Activated CD4-positive, alpha-beta T cell treated with anti-CD3 and anti-CD28 coated beads, Interleukin-2, Interleukin-4, amounts not matched to agents 100 ng/mL and 50 ng/mL, durations not matched to agents 16 hours and 8 hours (primary cell): ENCODE measurements at regions not wholly inside any gene's neighbourhood (a gene's known extent, or its start where the extent isn't known, plus 50 kb on each side); places are given as distances from the start of the nearest gene placed in this dataset.

ENCODE experiments used
- DNase-seq: peaks from one replicate; pipeline ENCODE4 v3.0.0-alpha.2; 2020; ENCODE audit warnings: low spot score

DNA sequence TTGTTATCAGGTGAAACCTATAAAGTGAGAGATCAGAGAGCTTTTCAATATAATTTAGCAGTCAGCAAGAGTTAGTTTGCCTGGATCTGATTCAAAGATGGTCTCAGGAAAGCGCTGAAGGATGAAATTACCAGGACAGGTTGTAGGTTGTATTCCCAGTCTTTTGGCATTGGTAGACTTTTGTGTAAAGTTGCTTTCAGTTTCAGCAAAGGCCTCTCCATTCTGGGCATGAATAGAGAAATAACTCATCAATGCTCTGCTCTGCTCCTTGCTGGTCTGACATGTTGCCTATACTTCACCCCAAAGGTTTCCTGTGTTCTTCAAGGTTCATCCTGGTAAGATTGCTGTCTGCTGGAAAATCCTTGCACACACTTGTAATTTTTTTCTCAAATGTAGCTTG, 714.8 kb downstream of the EPM2A start:
- no peak for DNase-seq

DNA sequence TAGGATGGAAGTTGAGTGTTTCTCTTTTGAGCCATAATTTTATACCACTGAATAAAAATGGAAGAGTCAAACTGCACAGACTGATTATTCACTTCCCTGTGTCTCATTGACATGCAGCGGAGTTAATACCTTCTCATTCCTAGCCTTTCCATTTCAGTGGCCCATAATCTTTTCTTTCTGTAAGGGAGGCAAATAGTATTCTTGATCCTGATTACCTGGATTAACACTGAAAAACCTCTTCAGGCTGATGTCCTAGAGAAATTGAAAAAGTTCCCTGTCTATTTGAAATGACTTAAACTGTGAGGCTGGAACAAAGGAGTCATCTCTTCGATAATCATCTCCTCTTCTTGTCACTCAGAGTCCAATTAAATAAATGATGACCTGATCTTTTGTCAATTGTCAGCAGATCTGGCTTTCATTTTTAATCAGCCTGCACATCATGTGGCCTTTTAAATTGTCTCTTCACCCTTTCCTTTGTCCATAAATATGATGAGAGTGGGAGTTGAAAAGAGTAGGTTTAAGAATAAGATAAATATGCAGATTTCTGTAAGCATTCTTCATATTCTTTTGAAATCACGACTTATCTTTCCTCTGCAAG, 713.0 kb downstream of the EPM2A start:
- peak; percentile 13 for DNase-seq

DNA sequence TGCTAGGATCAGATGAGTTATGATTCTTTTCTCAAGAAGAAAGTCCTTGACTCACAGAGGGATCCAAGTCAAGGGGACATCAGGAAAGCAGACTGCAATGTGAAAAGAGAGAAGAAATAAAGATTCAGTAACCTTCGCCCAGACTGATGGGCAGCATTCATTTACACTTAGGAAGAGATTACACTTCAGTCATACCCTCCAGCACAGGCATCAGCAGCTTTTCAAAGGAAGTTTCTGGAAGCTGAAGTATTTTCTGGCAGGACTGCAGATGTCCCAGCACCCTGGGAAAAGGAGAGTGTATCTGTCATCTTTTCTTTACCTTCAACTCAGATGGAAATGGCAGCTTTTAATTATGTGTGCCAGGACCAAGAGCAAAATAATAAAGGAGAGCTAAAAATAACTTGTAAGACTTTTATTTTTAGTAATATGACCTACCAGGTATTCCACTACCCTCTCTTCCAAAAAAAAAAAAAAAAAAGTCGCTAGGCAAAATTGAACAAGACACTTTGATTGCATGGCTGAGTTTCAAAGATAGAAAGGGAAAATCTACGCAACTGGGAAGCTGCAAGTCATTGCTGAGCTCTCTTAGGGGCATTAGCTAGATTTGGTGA, 712.1 kb downstream of the EPM2A start:
- no peak for DNase-seq

DNA sequence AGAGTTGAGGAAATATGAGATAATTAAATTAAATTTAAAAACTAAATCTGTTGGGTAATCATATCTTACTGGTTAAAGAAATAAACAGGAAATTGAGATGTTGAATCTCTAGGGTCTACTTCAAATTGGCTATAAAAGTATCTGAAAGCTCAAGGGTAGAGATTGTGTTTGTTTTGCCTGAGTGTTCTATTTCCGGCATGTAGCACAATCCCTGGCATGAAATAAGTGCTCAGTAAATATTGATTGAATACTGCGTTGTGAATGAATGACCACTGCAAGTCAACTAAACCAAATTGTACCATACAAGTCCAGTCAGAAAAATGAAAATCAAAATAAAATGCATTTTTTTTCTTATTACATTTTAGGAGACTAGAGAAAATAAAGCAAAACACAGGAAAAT, 709.8 kb downstream of the EPM2A start:
- no peak for DNase-seq

DNA sequence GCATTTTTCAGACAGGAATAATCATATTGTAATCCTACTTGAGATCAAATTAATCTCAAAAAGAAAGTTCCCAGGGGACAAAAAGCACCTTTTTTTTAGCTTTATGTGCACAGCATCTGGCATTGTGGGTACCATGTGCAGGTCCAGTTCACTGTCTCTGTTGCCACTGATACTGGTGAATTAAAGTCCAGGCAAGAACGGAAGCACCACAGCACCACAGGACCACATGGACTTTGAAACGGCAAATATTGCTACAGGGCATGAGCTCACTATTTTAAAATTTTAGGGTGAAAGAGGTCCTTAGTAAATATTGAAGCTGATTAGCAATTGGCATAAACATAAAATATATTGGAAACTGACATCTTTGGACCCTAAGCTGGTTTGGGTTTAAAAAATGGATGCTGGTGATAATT, 709.0 kb downstream of the EPM2A start:
- DNase-seq = no peak

DNA sequence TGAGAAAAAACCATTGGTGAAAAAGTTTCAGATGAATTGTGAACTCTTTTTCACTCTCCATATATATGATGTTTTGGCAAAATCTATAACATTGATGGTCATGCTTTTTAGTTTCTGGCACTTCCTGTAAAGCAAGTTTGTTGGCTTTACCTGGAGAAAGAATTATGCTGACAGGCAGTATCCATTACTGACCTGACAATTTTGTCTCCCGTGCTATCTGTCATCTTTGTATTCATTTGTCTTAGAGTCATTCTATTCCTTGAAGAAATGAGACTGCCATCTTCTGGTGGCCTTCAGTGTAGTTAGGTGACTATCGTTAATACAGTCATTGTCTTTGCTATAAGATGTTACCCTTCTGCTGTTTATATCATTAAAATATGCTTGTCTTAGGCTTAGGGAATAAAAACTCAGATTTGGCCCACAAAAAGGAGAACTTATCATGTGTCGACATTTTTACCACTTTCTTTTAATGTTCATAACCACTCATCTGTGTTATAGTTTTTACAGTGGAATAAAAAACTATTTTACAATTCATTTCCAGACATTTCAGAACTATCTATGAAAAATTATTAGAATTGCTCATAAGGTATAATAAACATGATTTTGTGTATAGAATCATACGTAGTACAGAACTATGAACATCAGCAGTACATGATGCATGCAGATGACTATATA, 707.0 kb downstream of the EPM2A start:
- peak; percentile 57 for DNase-seq

DNA sequence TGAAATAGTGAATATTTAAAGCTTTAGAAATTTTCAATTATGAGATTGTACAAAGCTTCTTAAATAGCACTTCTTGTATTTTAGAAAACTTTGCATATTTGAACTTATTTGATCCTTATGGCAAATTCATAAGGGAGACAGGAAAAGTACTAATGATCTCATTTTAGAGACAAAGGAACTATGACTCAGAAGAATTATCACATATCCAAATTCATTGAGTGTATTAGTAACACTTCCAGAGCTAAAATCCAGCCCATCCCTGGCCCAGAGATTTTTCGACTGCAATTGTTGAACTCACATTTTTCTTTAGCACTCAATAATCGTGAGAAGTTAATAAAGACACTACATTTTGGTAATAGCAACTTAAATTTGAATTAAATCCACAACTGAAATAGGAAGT, 704.3 kb downstream of the EPM2A start:
- no peak for DNase-seq

DNA sequence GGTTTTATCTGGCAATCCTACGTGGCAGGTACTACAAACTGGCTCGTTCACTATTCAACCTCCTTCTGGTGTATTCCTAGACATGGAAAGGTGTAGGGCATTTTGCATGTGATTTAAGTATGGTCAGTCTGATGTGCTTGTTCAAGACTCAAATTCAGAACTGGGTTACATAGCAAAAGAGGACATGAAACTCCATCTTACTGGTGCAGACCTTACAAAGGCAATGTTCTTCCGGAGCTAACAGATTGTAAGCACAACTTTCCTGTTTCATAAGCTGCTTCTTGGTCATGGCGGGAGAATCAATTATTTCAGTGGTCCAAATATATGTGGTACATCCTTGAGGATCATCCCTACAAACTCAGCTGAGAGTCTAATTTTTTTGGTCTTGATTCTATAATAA, 703.4 kb downstream of the EPM2A start:
- no peak for DNase-seq

DNA sequence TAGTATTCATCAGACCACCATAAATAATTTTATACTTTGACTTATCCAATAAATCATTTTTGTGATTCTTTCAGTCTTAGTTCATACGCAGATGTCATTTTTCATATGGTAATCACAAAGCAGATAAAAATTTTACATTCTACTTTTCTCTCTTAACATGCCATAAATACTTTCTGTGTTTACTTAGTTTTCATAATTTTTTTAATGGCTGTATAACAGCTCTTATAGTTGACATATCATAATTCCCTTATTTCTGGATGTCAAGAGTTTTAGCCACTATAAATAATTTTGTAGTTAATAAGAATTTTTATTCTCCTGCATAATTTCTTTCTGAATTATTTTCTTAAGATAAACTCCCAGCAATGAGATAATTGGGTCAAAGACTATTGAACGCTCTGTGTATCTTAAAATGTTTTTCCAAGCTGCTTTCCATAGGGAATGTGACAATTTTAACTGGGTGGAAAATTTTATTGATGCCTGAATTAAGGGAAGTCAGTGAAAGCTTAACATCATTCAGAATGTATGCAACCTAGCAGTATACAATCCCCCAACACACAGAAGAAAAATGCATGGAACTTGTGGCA, 702.7 kb downstream of the EPM2A start:
- DNase-seq = no peak

DNA sequence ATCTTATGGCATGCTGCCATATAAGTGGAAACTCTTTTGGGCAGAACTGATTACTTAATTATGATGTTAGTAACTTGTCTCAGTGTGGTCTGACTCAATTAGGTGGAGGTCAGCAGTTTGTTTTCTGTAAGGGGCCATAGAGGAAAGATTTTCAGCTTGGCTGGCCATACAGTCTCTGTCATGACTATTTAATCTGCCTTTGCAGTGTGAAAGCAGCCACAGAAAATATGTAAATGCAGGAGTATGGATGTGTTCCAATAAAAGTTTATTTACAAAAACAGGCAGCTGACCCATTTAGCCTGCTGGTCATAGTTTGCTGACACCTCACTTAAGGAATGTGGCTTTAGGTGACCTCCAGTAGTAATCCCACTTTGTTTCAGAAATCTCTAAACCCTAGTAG, 700.7 kb downstream of the EPM2A start:
- DNase-seq = no peak

DNA sequence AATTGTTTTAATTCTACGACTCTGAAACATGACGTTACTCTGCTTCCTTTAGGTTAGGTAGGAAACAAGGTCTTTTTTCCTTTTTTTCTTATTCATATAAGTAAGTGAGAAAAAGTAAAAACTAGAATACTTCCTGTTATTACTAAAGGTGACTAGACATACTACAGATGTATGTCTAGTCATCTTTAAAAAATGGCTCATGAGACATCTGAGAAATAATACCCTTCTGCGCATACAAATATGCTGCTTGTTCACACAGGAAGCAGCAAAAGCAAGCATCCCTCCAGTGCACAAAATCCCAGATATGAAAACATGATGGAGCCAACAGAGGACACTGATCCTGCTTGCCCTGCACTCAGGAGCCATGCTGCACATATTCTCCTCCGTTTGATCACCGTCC, 699.1 kb downstream of the EPM2A start:
- no peak for DNase-seq

DNA sequence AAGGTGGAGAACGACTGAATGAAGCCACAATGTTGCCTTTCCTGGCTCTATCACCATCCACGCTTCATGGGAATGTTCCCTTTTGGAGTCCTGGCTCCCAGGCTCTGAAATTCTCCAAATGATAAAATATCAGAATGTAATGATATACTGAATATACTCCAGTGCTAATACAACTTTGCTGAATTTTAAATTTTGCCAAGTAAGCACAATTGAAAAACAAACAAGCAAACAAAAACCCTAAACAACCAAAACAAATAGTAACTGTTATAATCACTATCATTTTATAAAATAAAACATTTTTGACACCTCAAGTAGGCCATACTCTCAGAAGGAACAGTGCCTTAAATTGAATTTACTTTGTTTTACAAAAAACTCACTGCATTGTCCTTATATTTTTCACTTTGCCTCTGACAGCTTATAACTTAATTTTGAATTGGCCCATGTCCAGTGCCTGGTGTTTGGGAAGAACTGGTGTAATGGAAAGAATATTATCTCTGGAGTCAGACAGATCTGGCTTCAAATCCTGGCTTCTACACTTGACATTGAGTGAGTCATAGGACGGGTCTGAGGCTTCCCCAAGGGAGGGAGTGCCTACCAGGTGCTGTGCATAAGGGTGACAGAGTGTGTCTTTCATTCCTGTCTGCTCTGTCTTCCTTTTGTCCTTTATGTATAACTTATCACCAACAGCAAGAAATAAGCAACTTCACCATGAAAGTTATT, 698.3 kb downstream of the EPM2A start:
- no peak for DNase-seq

DNA sequence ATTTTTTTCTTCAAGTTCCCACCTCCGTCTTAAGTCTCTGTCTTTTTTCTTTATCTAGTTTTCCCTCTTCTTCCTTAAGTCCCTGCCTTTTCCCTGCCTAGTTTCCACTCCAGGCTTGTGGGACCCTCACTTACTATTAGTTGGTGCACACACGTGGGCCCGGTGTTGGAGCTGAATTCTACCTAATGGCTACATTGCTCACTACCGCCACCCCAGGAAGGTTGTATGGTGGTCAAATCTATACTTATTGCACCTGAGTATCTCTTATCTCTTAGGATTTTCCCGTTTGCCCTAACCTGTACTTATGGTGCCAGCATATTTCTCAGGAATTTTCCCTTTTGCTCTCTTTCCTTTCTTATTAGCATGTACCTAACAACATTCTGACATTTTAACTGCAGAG, 692.8 kb downstream of the EPM2A start:
- no peak for DNase-seq

DNA sequence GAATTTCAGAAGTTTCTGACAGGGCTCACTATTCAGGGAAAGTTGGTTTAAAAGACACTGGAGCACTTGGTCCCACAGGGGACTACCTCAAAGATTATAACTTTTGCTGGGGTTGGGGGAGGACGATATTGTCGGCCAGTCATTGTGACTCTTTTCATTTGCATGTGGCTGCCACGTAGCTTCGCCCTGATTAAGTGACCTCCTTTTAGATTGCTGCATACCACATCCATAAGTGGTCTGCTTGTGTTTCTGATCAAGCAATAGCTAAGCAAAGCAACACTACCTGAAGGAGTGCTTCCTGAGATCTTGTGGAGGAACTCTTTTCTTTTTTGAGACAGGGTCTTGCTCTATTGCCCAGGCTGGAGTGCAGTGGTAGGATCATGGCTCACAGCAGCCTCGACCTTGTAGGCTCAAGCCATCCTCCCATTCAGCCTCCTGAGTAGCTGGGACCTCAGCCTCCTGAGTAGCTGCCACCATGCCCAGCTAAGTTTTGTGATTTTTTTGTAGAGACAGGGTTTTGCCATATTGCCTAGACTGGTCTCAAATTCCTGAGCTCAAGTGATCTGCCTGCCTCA, 691.3 kb downstream of the EPM2A start:
- no peak for DNase-seq

DNA sequence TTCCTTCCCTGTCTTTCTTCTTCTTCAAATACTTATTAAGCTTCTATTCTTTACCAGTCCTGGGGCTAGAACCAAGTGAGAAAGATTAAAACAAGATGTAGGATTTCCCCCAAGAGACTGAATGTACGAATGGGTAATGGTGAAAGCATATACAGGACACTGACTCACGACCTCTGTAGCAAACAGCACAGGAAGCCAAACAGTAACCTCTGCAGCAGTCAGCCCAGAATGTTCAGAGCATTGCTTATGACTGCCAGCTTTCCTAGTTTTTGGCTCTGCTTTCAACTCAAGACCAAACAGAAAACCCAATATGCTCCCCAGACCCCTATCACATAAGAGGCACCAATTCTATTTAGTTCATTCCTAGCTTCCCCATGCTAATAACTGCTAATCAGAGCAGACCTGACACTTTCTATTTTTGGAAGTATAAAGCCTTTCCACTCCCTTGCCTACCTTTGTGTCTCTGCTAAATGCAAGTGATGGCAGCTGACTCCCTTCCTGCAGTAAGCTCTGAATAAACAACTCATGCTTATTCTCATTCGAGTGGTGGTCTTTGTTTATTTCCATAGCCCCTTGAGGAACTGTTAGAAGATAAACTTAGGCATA, 690.6 kb downstream of the EPM2A start:
- DNase-seq = no peak

DNA sequence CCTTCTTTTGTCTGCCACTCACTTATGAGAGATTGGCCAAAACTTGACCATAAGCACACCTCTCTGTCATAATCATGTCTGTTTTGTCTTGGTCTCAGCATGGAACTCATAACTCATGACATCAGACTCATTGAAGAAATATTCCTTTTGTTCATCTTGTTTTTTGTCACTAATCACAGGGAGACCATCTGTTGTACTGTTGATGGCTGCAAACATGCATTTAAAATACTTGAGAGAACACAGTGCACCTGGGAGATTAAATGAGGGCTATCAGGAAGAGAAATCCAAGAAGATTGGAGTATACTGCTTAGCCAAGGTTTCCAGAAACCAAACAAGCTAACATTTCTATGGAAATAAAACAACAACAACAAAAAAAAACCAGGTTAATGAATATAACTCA, 689.7 kb downstream of the EPM2A start:
- no peak for DNase-seq

DNA sequence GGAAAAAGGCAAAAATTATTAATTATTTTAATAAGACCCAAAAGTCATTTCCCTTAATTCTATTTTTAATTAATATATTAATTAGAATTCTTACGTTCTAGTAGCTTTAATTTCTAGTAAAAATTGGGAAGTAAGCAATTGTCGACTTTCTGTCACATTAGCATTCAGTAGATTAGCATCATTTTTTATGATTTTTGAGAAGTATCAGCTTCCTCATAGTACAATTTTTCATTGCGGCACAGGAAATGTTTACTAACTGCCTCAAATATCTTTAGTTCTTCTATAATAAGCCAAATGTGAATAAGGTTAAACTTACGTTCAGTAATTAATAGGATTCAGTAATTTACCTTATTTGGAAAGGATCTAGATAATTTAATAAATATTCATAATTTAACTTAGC, 687.4 kb downstream of the EPM2A start:
- DNase-seq = no peak

DNA sequence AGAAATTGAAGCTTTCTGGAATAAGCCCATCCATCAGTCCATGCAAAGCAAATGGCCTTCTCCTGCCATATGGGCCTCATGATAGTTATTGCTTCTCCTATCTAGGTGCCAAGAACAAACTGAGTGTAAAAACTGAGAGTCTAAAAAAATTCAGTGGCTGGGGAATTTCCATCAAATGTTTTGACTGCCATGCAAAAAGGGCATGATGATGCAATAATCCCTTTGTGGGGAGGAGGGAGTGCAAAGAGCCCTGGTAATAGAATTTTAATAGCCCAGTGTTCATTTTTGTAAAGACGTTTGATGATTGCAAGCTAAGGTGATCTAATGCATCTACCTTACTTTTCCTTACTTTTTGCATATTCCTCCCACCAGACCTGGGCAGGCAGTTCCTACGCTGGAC, 683.7 kb downstream of the EPM2A start:
- no peak for DNase-seq

DNA sequence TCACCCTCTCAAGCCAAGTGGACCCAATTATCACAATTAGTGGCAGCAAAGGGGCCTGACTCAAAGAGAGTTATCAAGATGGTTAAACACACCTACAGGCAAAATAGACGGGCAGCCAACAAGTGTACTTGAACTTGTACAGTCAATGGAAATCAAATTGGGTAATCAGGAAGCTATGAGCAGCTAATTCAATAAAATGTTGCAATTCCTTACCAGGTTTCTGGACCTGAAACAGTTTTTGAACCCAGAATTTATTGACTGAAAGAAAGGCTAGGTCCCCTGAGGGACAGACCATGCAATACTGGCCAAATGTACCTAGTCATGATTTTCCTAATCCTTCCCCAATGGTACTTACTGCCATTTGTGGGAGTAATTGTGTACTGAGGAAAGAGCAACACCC, 679.8 kb downstream of the EPM2A start:
- DNase-seq = no peak

DNA sequence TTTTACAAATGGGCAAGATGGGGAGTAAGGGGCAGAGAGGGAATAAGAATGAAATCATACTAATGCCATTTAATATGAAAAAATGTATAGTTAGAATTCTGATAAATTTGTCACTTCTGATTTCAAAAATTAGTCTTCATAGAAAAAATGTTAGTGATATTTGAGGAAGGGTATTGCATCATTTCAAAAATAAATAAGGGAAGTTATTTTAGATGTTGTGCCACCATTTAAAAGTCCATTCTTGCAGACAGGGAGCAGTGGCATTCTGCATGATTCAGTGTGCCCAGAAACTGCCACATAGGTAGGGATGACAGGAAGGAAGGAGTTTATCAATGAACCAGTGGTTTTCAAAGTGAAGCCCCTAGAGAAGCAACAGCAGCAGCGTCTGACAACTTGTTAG, 674.6 kb downstream of the EPM2A start:
- DNase-seq = no peak

DNA sequence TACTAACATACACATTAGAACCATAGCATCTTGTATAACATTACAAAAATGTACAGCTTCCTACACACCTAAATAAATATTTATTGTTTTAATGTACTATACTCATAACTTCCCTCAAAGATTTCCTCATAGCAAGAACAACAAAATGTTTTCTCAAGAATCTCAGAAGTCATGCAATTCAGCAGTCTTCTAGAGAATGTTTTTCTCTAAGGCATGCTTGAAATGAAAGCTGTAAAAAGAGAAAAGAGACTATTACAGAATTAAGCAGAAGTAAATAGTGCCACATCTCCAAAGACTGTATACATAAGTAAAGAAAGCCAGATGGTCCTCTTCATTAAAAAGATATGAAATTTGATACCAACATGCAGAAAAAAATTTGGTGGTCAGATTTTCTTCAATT, 672.2 kb downstream of the EPM2A start:
- DNase-seq = no peak

DNA sequence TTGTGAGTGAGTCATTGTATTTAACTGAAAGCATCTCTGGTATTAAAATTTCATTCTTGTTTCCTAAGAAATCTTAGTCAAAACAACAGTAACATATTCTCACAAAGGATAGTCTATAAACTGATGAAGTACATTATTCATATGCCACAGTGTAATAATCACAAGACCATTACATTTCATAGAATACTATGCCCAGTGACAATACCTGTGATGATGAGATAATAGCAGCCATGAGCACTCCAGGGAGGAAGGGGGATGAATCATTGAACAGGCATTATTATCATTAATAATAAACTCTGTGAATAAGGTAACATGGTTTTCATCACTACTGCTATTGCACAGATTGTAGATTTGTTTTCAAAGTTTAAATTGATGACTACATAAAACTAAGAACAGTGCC, 667.9 kb downstream of the EPM2A start:
- no peak for DNase-seq
